Peyer's patch (tissue), 4 donors: ENCODE measurements at regions not wholly inside any gene's neighbourhood (a gene's known extent, or its start where the extent isn't known, plus 50 kb on each side); places are given as distances from the start of the nearest gene placed in this dataset.

Source experiments
- POLR2A ChIP-seq, 2 donors: fragments of 450-650 bp; IDR thresholded peaks; one replicate each; pipeline ENCODE4 v1.5.1; 2017; ENCODE audit warnings: antibody characterized with exemption in 2 of 2, mild to moderate bottlenecking in 2 of 2, moderate library complexity in 2 of 2
- TF ChIP-seq, protein P1 (sequence below), 6 experiments: fragments of 450-650 bp in 4 of 6; fragments of 200-600 bp in 2 of 6; sonication (generic) in 1 of 6; IDR thresholded peaks; one replicate each; pipeline ENCODE4 v1.5.1; 2017 to 2019; ENCODE audit warnings: antibody characterized with exemption in 6 of 6, mild to moderate bottlenecking in 3 of 6, moderate library complexity in 1 of 6

DNA sequence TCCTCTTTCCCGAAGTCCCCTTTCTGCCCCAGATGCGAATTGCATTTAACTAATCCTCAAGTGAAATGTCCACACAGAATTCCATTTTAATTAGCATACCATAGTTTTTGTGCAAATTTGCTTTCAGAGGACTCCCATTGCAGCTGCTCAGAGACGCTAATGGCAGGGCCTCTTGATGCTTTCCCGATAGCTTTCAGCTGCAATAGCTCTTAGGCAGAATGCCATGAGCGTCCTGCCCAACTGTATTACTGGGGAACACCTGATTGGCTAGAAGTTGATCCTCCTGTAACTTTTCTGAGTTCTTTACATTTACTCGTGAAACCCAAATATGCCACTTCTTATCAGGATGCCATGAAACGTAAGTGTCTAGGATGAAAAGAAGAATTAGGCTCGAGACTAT is 203.0 kb downstream of the UTP18 start:
- no peak for TF ChIP-seq POLR2A (IDR thresholded peaks at IDR 0.05)
- TF ChIP-seq, protein P1, sequence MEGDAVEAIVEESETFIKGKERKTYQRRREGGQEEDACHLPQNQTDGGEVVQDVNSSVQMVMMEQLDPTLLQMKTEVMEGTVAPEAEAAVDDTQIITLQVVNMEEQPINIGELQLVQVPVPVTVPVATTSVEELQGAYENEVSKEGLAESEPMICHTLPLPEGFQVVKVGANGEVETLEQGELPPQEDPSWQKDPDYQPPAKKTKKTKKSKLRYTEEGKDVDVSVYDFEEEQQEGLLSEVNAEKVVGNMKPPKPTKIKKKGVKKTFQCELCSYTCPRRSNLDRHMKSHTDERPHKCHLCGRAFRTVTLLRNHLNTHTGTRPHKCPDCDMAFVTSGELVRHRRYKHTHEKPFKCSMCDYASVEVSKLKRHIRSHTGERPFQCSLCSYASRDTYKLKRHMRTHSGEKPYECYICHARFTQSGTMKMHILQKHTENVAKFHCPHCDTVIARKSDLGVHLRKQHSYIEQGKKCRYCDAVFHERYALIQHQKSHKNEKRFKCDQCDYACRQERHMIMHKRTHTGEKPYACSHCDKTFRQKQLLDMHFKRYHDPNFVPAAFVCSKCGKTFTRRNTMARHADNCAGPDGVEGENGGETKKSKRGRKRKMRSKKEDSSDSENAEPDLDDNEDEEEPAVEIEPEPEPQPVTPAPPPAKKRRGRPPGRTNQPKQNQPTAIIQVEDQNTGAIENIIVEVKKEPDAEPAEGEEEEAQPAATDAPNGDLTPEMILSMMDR (IDR thresholded peaks at IDR 0.05), result no peak
